HCT116 (cell line): ENCODE measurements at regions not wholly inside any gene's neighbourhood (a gene's known extent, or its start where the extent isn't known, plus 50 kb on each side); places are given as distances from the start of the nearest gene placed in this dataset.

Experiments
- ATAC-seq: fragments of 200-7000 bp; cut with Tn5 transposase; 2 replicates; pipeline ENCODE4 v1.9.1; 2020; ENCODE audit warnings: mild to moderate bottlenecking, moderate library complexity
- BruUV-seq: library from RNA; stranded (reverse); fragments of 400-500 nt; replicated peaks from 2 replicates; lab custom pipeline; 2021; lab: Mats Ljungman, UMichigan
- CTCF ChIA-PET: fragments of 300-600 bp; sonication (Branson Sonifier 250); formaldehyde crosslinking; loops from one replicate; lab custom pipeline; 2021; ENCODE audit warnings: antibody characterized with exemption; lab: Charles Lee
- POLR2A ChIA-PET: fragments of 300-600, 350-600 bp; sonication (Branson Sonifier 250); formaldehyde crosslinking; loops from one replicate; lab custom pipeline; 2021; ENCODE audit warnings: antibody characterized with exemption; lab: Charles Lee
- RAD21 ChIA-PET, 2 experiments: fragments of 300-600 bp; sonication (Branson Sonifier 250); formaldehyde crosslinking; loops; one replicate each; lab custom pipeline; 2023; ENCODE audit warnings: low total read pairs in 2 of 2; ENCODE audit not compliant: uncharacterized antibody in 2 of 2, unreplicated experiment in 2 of 2, low non-redundant PET in 1 of 2; lab: Charles Lee
- DNase-seq: peaks from one replicate; pipeline ENCODE4 v3.0.0-alpha.2; 2010; ENCODE audit warnings: low read depth, low spot score
- H2AFZ ChIP-seq: fragments of 200-600 bp; shearing (Covaris generic), sonication (generic); 2 replicates; pipeline ENCODE4 v1.6.1; 2017; ENCODE audit warnings: low read depth, mixed run types, mixed read lengths, antibody characterized with exemption, low read length; ENCODE audit not compliant: poor library complexity, severe bottlenecking
- H3K27ac ChIP-seq: 2 replicates; pipeline ENCODE4 v1.5.1; 2012; ENCODE audit warnings: low read depth, low read length
- H3K27me3 ChIP-seq: fragments of 200-600 bp; sonication (generic); 2 replicates; pipeline ENCODE4 v1.6.1; 2016; ENCODE audit warnings: mixed run types, low read length, mixed read lengths; ENCODE audit not compliant: insufficient read depth
- H3K36me3 ChIP-seq, 2 experiments: fragments of 200-500 bp in 1 of 2; fragments of 200-600 bp in 1 of 2; sonication (Bioruptor generic) in 1 of 2; sonication (generic) in 1 of 2; 2 replicates each; pipeline versions ENCODE4 v1.5.1 to v1.6.1; 2014 to 2016; ENCODE audit warnings: low read length in 2 of 2, inconsistent platforms in 1 of 2, mixed read lengths in 1 of 2, mixed run types in 1 of 2; ENCODE audit not compliant: insufficient read depth in 2 of 2, control insufficient read depth in 1 of 2
- H3K4me1 ChIP-seq, 2 experiments: fragments of 200-600 bp in 1 of 2; sonication (generic) in 1 of 2; 2 replicates each; pipeline versions ENCODE4 v1.5.1 to v1.6.1; 2012 to 2017; ENCODE audit warnings: low read length in 2 of 2, inconsistent platforms in 1 of 2, mild to moderate bottlenecking in 1 of 2, mixed read lengths in 1 of 2, mixed run types in 1 of 2, moderate library complexity in 1 of 2; ENCODE audit not compliant: insufficient read depth in 2 of 2, control insufficient read depth in 1 of 2
- H3K4me2 ChIP-seq: fragments of 200-600 bp; sonication (generic); 2 replicates; pipeline ENCODE4 v1.6.1; 2017; ENCODE audit warnings: mixed run types, low read length, mixed read lengths
- H3K4me3 ChIP-seq, 2 experiments: fragments of 200-600 bp in 1 of 2; sonication (generic) in 1 of 2; replicated peaks in 1 of 2; 2 replicates each; pipeline ENCODE4 v1.5.1; 2011 to 2016; ENCODE audit warnings: low read length in 2 of 2, control low read depth in 1 of 2, low read depth in 1 of 2, mild to moderate bottlenecking in 1 of 2, mixed read lengths in 1 of 2, mixed run types in 1 of 2
- H3K79me2 ChIP-seq: fragments of 200-600 bp; sonication (generic); 2 replicates; pipeline ENCODE4 v1.6.1; 2017; ENCODE audit warnings: mild to moderate bottlenecking, mixed run types, low read length, moderate library complexity, mixed read lengths; ENCODE audit not compliant: insufficient read depth
- H3K9ac ChIP-seq: fragments of 200-600 bp; sonication (generic); 2 replicates; pipeline ENCODE4 v1.6.1; 2016; ENCODE audit warnings: low read length, mixed read lengths
- H3K9me2 ChIP-seq: fragments of 200-600 bp; sonication (generic), shearing (Covaris generic); 2 replicates; pipeline ENCODE4 v1.6.1; 2017; ENCODE audit warnings: mixed run types, mild to moderate bottlenecking, moderate library complexity; ENCODE audit not compliant: insufficient read depth
- H3K9me3 ChIP-seq, 2 experiments: fragments of 200-500 bp in 1 of 2; fragments of 200-600 bp in 1 of 2; sonication (Bioruptor generic) in 1 of 2; sonication (generic) in 1 of 2; 2 replicates each; pipeline ENCODE4 v1.6.1; 2014 to 2017; ENCODE audit warnings: low read length in 2 of 2, mixed read lengths in 2 of 2, inconsistent platforms in 1 of 2, low read depth in 1 of 2, mild to moderate bottlenecking in 1 of 2, mixed run types in 1 of 2, moderate library complexity in 1 of 2; ENCODE audit not compliant: control insufficient read depth in 1 of 2, insufficient read depth in 1 of 2
- H4K20me1 ChIP-seq: fragments of 200-600 bp; sonication (generic), shearing (Covaris generic); 2 replicates; pipeline ENCODE4 v1.6.1; 2017; ENCODE audit warnings: mixed run types, mild to moderate bottlenecking, moderate library complexity; ENCODE audit not compliant: insufficient read depth
- CBX3 ChIP-seq: IDR thresholded peaks from 2 replicates; pipeline ENCODE4 v1.6.1; 2012; ENCODE audit warnings: low read depth
- CEBPB ChIP-seq: IDR thresholded peaks from 2 replicates; pipeline ENCODE4 v1.6.1; 2012; ENCODE audit warnings: low read depth
- EGR1 ChIP-seq: IDR thresholded peaks from 2 replicates; pipeline ENCODE4 v1.6.1; 2012; ENCODE audit warnings: low read depth
- ELF1 ChIP-seq: IDR thresholded peaks from 2 replicates; pipeline ENCODE4 v1.6.1; 2012; ENCODE audit warnings: low read depth, borderline replicate concordance
- JUND ChIP-seq: IDR thresholded peaks from 2 replicates; pipeline ENCODE4 v1.6.1; 2012
- MAX ChIP-seq: IDR thresholded peaks from 2 replicates; pipeline ENCODE4 v1.6.1; 2012
- POLR2AphosphoS5 ChIP-seq: IDR thresholded peaks from 2 replicates; pipeline ENCODE4 v1.6.1; 2011; ENCODE audit warnings: mild to moderate bottlenecking, low read depth, low read length, moderate library complexity
- REST ChIP-seq: IDR thresholded peaks from 2 replicates; pipeline ENCODE4 v1.6.1; 2012; ENCODE audit warnings: low read depth
- SIN3A ChIP-seq: IDR thresholded peaks from 2 replicates; pipeline ENCODE4 v1.6.1; 2012; ENCODE audit warnings: low read depth
- SP1 ChIP-seq: IDR thresholded peaks from 2 replicates; pipeline ENCODE4 v1.6.1; 2012; ENCODE audit warnings: low read depth
- SRF ChIP-seq: IDR thresholded peaks from 2 replicates; pipeline ENCODE4 v1.6.1; 2012; ENCODE audit warnings: low read depth
- TCF7L2 ChIP-seq: IDR thresholded peaks from 2 replicates; pipeline ENCODE4 v1.7.0; 2011; ENCODE audit warnings: borderline replicate concordance, inconsistent platforms; ENCODE audit not compliant: insufficient read depth, insufficient read length; ENCODE audit errors: extremely low read depth
- ZBTB33 ChIP-seq: IDR thresholded peaks from 2 replicates; pipeline ENCODE4 v1.6.1; 2011; ENCODE audit warnings: mild to moderate bottlenecking, low read length, moderate library complexity; ENCODE audit not compliant: insufficient replicate concordance; ENCODE audit errors: extremely low read depth
- ZFX ChIP-seq: fragments of 450-650 bp; IDR thresholded peaks from 2 replicates; pipeline ENCODE4 v1.6.1; 2017
- ZNF274 ChIP-seq: fragments of 200-500 bp; sonication (Bioruptor generic); IDR thresholded peaks from 2 replicates; pipeline ENCODE4 v1.6.1; 2014; ENCODE audit warnings: mild to moderate bottlenecking, low read depth, low read length, inconsistent platforms
- intact Hi-C: fragments of 100-400 bp; cut with micrococcal nuclease; formaldehyde crosslinking; loops from 2 replicates; pipeline ENCODE4 v1.10.0; 2022
- TF ChIP-seq, protein P1 (sequence below): IDR thresholded peaks from 2 replicates; pipeline ENCODE4 v1.6.1; 2012

DNA sequence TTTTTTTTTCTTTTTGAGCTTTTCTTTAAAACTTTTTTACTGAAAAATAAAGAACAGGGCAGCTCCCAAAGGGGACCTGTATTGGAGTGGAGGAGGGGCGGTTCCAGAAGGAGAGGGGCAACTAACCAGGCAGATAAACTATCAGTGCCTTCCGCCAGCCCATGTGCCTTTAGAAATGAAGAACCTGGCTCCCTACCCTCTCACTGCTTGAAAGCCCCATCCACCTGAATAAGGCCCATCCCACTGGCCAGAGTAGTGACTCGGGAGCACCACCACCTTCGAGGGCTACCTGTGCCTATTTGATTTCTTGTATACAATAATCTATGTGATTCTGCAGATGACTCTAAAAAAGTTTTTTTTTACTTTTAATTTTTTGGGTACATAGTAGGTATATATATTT is 276.7 kb downstream of the PSAT1 start:
- CTCF ChIA-PET, result no interaction called here
- ATAC-seq, result no peak

DNA sequence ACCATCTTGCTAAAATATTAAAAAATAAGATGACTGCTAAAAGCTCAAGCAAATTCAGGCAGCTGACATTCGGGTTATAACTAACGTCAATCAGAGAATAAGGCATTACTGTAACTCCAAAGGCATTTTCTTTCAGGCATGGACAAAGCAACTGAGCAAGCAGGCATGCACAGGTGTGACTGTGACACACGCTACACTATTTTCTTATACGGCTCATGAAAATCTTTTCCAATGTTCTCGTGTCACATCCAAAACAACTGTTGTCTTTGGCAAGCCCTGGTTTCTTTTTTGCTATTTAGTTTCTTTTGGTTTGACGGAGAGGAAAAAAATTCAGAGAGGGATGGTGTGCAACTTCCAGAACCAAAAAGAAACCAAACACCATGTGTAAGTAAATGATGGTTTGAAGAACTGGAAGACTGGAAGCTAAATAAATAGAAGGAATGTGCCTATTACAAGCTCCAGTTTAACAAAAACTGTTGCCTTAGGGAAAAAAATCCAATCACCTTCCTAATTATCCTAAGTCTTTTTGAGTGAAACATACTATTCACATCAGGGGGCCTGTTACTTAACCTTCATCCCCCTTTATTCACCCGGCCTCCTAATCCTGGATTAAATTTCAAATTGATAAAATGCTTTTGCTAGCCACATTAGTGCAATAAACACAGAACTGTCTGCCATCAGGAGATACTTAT is 277.6 kb downstream of the PSAT1 start:
- Histone ChIP-seq H3K4me3 (no peak overlapping the region), H3K27me3 (no peaks in the 10 kb centered on the region), H3K9ac (no peak overlapping the region), H3K9me3 (no peaks in the 10 kb centered on the region), H2AFZ (no peak overlapping the region), H3K79me2 (no peaks in the 10 kb centered on the region), H3K9me2 (no peaks in the 10 kb centered on the region), H3K4me1 (no peaks in the 10 kb centered on the region), H3K4me2 (no peak overlapping the region), H3K36me3 (no peaks in the 10 kb centered on the region), H3K27ac (no peak overlapping the region), H4K20me1 (no peaks in the 10 kb centered on the region)
- DNase-seq (no peak), ATAC-seq (no peak)
- intact Hi-C loops, result no loop called here
- BruUV-seq, result no TSS peak
- RAD21 ChIA-PET, result no interaction called here
- POLR2A ChIA-PET, result no interaction called here
- CTCF ChIA-PET, result no interaction called here
- TF ChIP-seq POLR2AphosphoS5, result no peak
- no peak for TF ChIP-seq SP1
- TF ChIP-seq, protein P1, sequence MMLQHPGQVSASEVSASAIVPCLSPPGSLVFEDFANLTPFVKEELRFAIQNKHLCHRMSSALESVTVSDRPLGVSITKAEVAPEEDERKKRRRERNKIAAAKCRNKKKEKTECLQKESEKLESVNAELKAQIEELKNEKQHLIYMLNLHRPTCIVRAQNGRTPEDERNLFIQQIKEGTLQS, result no peak
- no peak for TF ChIP-seq ELF1
- no peak for TF ChIP-seq CBX3
- TF ChIP-seq ZFX, result no peak
- no peak for TF ChIP-seq EGR1
- TF ChIP-seq TCF7L2, result no peak
- TF ChIP-seq CEBPB, result no peak
- no peak for TF ChIP-seq ZNF274
- no peak for TF ChIP-seq REST
- TF ChIP-seq MAX, result no peak
- TF ChIP-seq SRF, result no peak
- no peak for TF ChIP-seq ZBTB33
- no peak for TF ChIP-seq SIN3A

More for the DNA sequence above, 276.7 kb downstream of the PSAT1 start:
- DNase-seq, result no peak
- Histone ChIP-seq H3K4me2 (no peak overlapping the region), H4K20me1 (no peaks in the 10 kb centered on the region), H3K9me2 (no peaks in the 10 kb centered on the region), H3K27ac (no peak overlapping the region), H3K27me3 (no peaks in the 10 kb centered on the region), H3K36me3 (no peaks in the 10 kb centered on the region), H3K79me2 (no peaks in the 10 kb centered on the region), H3K9me3 (no peaks in the 10 kb centered on the region), H3K4me1 (no peaks in the 10 kb centered on the region), H3K9ac (no peak overlapping the region), H3K4me3 (no peak overlapping the region), H2AFZ (no peak overlapping the region)
- intact Hi-C loops, result no loop called here
- RAD21 ChIA-PET, result no interaction called here
- no peak for TF ChIP-seq JUND
- no peak for TF ChIP-seq SIN3A
- POLR2A ChIA-PET, result no interaction called here
- BruUV-seq, result no TSS peak
